ENCODE measurements at regions not wholly inside any gene's neighbourhood (a gene's known extent, or its start where the extent isn't known, plus 50 kb on each side); places are given as distances from the start of the nearest gene placed in this dataset.

DNA sequence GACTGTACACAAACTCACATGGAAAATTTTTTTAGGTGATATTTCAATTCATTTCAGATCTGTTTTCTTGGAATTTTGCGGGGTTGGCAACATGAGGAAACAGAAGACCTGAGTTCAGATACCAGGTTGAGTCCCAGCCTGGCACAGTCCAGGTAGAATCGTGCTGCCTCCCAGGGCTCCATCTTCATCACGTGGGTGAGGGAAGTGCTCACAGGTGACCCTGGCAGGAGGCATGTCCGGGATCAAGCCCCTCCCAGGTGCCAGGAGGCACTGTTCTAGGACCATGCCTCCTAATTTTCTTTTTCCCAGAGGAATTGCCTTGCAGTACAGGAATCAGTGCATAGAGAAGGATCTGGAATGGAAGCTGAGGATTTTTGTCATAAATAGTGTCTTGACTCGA lies 318.3 kb upstream of the IRX4 start:
- TF ChIP-seq RAD21 (conservative IDR thresholded peaks at IDR 0.05) (no peak), POLR2AphosphoS5 (IDR thresholded peaks at IDR 0.05) (no peak), EZH2 (IDR thresholded peaks at IDR 0.05; ENCODE audit: borderline replicate concordance, insufficient read depth, low read length, poor library complexity, severe bottlenecking) (no peak), TAF1 (IDR thresholded peaks at IDR 0.05; ENCODE audit: low read depth) (no peak), MXI1 (conservative IDR thresholded peaks at IDR 0.05; ENCODE audit: poor library complexity, severe bottlenecking) (no peak)
- TF ChIP-seq, protein P1, sequence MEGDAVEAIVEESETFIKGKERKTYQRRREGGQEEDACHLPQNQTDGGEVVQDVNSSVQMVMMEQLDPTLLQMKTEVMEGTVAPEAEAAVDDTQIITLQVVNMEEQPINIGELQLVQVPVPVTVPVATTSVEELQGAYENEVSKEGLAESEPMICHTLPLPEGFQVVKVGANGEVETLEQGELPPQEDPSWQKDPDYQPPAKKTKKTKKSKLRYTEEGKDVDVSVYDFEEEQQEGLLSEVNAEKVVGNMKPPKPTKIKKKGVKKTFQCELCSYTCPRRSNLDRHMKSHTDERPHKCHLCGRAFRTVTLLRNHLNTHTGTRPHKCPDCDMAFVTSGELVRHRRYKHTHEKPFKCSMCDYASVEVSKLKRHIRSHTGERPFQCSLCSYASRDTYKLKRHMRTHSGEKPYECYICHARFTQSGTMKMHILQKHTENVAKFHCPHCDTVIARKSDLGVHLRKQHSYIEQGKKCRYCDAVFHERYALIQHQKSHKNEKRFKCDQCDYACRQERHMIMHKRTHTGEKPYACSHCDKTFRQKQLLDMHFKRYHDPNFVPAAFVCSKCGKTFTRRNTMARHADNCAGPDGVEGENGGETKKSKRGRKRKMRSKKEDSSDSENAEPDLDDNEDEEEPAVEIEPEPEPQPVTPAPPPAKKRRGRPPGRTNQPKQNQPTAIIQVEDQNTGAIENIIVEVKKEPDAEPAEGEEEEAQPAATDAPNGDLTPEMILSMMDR (IDR thresholded peaks at IDR 0.05; ENCODE audit: poor library complexity, severe bottlenecking), result no peak
- TF ChIP-seq, protein P2, sequence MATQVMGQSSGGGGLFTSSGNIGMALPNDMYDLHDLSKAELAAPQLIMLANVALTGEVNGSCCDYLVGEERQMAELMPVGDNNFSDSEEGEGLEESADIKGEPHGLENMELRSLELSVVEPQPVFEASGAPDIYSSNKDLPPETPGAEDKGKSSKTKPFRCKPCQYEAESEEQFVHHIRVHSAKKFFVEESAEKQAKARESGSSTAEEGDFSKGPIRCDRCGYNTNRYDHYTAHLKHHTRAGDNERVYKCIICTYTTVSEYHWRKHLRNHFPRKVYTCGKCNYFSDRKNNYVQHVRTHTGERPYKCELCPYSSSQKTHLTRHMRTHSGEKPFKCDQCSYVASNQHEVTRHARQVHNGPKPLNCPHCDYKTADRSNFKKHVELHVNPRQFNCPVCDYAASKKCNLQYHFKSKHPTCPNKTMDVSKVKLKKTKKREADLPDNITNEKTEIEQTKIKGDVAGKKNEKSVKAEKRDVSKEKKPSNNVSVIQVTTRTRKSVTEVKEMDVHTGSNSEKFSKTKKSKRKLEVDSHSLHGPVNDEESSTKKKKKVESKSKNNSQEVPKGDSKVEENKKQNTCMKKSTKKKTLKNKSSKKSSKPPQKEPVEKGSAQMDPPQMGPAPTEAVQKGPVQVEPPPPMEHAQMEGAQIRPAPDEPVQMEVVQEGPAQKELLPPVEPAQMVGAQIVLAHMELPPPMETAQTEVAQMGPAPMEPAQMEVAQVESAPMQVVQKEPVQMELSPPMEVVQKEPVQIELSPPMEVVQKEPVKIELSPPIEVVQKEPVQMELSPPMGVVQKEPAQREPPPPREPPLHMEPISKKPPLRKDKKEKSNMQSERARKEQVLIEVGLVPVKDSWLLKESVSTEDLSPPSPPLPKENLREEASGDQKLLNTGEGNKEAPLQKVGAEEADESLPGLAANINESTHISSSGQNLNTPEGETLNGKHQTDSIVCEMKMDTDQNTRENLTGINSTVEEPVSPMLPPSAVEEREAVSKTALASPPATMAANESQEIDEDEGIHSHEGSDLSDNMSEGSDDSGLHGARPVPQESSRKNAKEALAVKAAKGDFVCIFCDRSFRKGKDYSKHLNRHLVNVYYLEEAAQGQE (IDR thresholded peaks at IDR 0.05; ENCODE audit: borderline replicate concordance), result no peak

Data from neural cell (in vitro differentiated cells).